Muscle of back (tissue), 3 donors: ENCODE measurements at regions not wholly inside any gene's neighbourhood (a gene's known extent, or its start where the extent isn't known, plus 50 kb on each side); places are given as distances from the start of the nearest gene placed in this dataset.
A peak's percentile ranks its signal among the peaks of the same experiment; 100 is the strongest.
"Not testable (repeated sequence)": the region's sequence is repeated elsewhere in the genome, so short reads cannot be mapped to it uniquely, and the experiment has no call there.

Experiments
- DNase-seq, 3 donors: peaks; one replicate each; pipeline versions ENCODE4 v3.0.0 to v3.0.0-alpha.2; 2013

- no peak for DNase-seq
These were observed 282.9 kb upstream of the ATXN7L3B start for GRCh38 chr12:74254784-74255183.

- no peak for DNase-seq
These were observed 278.4 kb upstream of the ATXN7L3B start for GRCh38 chr12:74259199-74259598.

GRCh38 chr12:74264692-74265091 lies 272.9 kb upstream of the ATXN7L3B start:
- DNase-seq, result no peak

GRCh38 chr12:74269355-74269754 lies 268.3 kb upstream of the ATXN7L3B start:
- not testable (repeated sequence) for DNase-seq

- DNase-seq, result no peak
These were observed 257.4 kb upstream of the ATXN7L3B start for GRCh38 chr12:74280156-74280655.

GRCh38 chr12:74281401-74282180 lies 256.0 kb upstream of the ATXN7L3B start:
- not testable (repeated sequence) for DNase-seq

- no peak for DNase-seq
These were observed 254.0 kb upstream of the ATXN7L3B start for GRCh38 chr12:74283646-74284045.

- DNase-seq, result no peak
These were observed 251.9 kb upstream of the ATXN7L3B start for GRCh38 chr12:74285773-74286172.

GRCh38 chr12:74286254-74286653 lies 251.4 kb upstream of the ATXN7L3B start:
- no peak for DNase-seq

GRCh38 chr12:74292351-74293194 lies 245.1 kb upstream of the ATXN7L3B start:
- no peak for DNase-seq

- no peak for DNase-seq
These were observed 243.9 kb upstream of the ATXN7L3B start for GRCh38 chr12:74293689-74294131.

GRCh38 chr12:74317078-74317601 lies 220.5 kb upstream of the ATXN7L3B start:
- DNase-seq, result peak; percentile 11 to 89 (median 53)

GRCh38 chr12:74317741-74318140 lies 219.9 kb upstream of the ATXN7L3B start:
- no peak for DNase-seq

GRCh38 chr12:74319886-74320285 lies 217.7 kb upstream of the ATXN7L3B start:
- no peak for DNase-seq

GRCh38 chr12:74321381-74321780 lies 216.3 kb upstream of the ATXN7L3B start:
- DNase-seq, result no peak

- DNase-seq, result no peak
These were observed 214.8 kb upstream of the ATXN7L3B start for GRCh38 chr12:74322792-74323191.

GRCh38 chr12:74328623-74329022 lies 209.0 kb upstream of the ATXN7L3B start:
- DNase-seq, result no peak

- DNase-seq, result no peak
These were observed 202.9 kb upstream of the ATXN7L3B start for GRCh38 chr12:74334780-74335179.

- peak in 1 of 3 donors; percentile 7 for DNase-seq
These were observed 199.7 kb upstream of the ATXN7L3B start for GRCh38 chr12:74337951-74338350.

- no peak for DNase-seq
These were observed 198.4 kb upstream of the ATXN7L3B start for GRCh38 chr12:74339211-74339610.

- peak; percentile 1 to 26 (median 10) for DNase-seq
These were observed 187.7 kb upstream of the ATXN7L3B start for GRCh38 chr12:74349925-74350324.

- DNase-seq, result no peak
These were observed 172.3 kb upstream of the ATXN7L3B start for GRCh38 chr12:74365178-74365964.
